ENCODE measurements at regions not wholly inside any gene's neighbourhood (a gene's known extent, or its start where the extent isn't known, plus 50 kb on each side); places are given as distances from the start of the nearest gene placed in this dataset.

DNA sequence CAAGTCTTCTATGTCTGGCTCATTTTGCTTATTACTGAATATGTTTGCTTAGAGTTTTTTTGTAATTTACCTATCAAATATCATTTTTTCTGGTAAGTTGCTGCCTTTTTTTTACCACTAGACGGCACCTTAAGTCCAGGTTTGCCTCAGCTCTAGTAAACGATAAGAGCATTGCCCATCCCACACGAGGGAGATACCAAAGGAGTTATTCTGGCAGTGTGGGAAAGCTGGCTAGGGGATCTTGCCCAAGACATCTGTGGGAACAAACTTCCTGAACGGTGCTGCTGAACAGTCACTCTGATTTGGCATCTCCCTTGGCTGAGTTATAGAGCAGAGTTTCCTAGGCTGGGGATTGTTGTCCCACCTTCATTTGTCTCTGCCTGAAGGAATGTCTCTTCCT lies 306.4 kb downstream of the COL12A1 start (continued):
- TF ChIP-seq HOXA5 (CRISPR knock-in tag; IDR thresholded peaks at IDR 0.05) (no peak), TEAD3 (CRISPR knock-in tag; optimal IDR thresholded peaks at IDR 0.05; ENCODE audit: borderline replicate concordance) (no peak), ZNF709 (CRISPR knock-in tag; IDR thresholded peaks at IDR 0.05) (no peak), RAD21 (CRISPR knock-in tag; IDR thresholded peaks at IDR 0.05) (peak; percentile 32; the same call in 1 of the 2 replicates), ZSCAN25 (CRISPR knock-in tag; IDR thresholded peaks at IDR 0.05) (no peak), ZNF253 (CRISPR knock-in tag; IDR thresholded peaks at IDR 0.05; ENCODE audit: borderline replicate concordance) (no peak), ZSCAN12 (CRISPR knock-in tag; IDR thresholded peaks at IDR 0.05) (no peak), PCBP2 (optimal IDR thresholded peaks at IDR 0.05; ENCODE audit: low read depth, low read length, poor library complexity, severe bottlenecking) (no peak)
- TF ChIP-seq, protein P1, sequence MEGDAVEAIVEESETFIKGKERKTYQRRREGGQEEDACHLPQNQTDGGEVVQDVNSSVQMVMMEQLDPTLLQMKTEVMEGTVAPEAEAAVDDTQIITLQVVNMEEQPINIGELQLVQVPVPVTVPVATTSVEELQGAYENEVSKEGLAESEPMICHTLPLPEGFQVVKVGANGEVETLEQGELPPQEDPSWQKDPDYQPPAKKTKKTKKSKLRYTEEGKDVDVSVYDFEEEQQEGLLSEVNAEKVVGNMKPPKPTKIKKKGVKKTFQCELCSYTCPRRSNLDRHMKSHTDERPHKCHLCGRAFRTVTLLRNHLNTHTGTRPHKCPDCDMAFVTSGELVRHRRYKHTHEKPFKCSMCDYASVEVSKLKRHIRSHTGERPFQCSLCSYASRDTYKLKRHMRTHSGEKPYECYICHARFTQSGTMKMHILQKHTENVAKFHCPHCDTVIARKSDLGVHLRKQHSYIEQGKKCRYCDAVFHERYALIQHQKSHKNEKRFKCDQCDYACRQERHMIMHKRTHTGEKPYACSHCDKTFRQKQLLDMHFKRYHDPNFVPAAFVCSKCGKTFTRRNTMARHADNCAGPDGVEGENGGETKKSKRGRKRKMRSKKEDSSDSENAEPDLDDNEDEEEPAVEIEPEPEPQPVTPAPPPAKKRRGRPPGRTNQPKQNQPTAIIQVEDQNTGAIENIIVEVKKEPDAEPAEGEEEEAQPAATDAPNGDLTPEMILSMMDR (CRISPR knock-in tag; IDR thresholded peaks at IDR 0.05) = peak; percentile 36
- TF ChIP-seq, protein P2, sequence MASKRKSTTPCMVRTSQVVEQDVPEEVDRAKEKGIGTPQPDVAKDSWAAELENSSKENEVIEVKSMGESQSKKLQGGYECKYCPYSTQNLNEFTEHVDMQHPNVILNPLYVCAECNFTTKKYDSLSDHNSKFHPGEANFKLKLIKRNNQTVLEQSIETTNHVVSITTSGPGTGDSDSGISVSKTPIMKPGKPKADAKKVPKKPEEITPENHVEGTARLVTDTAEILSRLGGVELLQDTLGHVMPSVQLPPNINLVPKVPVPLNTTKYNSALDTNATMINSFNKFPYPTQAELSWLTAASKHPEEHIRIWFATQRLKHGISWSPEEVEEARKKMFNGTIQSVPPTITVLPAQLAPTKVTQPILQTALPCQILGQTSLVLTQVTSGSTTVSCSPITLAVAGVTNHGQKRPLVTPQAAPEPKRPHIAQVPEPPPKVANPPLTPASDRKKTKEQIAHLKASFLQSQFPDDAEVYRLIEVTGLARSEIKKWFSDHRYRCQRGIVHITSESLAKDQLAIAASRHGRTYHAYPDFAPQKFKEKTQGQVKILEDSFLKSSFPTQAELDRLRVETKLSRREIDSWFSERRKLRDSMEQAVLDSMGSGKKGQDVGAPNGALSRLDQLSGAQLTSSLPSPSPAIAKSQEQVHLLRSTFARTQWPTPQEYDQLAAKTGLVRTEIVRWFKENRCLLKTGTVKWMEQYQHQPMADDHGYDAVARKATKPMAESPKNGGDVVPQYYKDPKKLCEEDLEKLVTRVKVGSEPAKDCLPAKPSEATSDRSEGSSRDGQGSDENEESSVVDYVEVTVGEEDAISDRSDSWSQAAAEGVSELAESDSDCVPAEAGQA (IDR thresholded peaks at IDR 0.05; ENCODE audit: low read depth) = no peak
- TF ChIP-seq, protein P2 (CRISPR knock-in tag; IDR thresholded peaks at IDR 0.05; ENCODE audit: borderline replicate concordance) = no peak

Measured in HepG2 (cell line).